ENCODE measurements at regions not wholly inside any gene's neighbourhood (a gene's known extent, or its start where the extent isn't known, plus 50 kb on each side); places are given as distances from the start of the nearest gene placed in this dataset.
"Not testable (repeated sequence)": the region's sequence is repeated elsewhere in the genome, so short reads cannot be mapped to it uniquely, and the experiment has no call there.

GRCh38 chr10:44747593-44748172 lies 163.5 kb upstream of the TMEM72 start:
- Histone ChIP-seq H3K27ac (no peak overlapping the region), H3K9me3 (peaks cover 0 to 15% (median 8%) of the 10 kb centered on the region in 8 donors), H3K4me3 (no peak overlapping the region), H3K4me1 (no peaks in the 10 kb centered on the region), H3K27me3 (replicated peaks in 1 of 7) (peaks cover 0 to 5% (median 0%) of the 10 kb centered on the region in 7 donors), H3K36me3 (no peaks in the 10 kb centered on the region)
- no peak for DNase-seq
- TF ChIP-seq POLR2AphosphoS5 (IDR thresholded peaks at IDR 0.05) (no peak), CTCF (IDR thresholded peaks at IDR 0.05 in 8 of 11, conservative IDR thresholded peaks at IDR 0.05 in 3 of 11) (no peak), POLR2A (IDR thresholded peaks at IDR 0.05) (no peak)
- 79 to 92% (median 88%) methylated on average over 9 of the region's 9 CpGs for WGBS, 5 donors
- intact Hi-C loops (cut with DNase I; ENCODE audit: low total_unique reads) = no loop called here

- 80 to 91% (median 85%) methylated on average over 8 of the region's 8 CpGs for WGBS, 5 donors
Observed at GRCh38 chr10:44749151-44749550, 162.0 kb upstream of the TMEM72 start.

DNA sequence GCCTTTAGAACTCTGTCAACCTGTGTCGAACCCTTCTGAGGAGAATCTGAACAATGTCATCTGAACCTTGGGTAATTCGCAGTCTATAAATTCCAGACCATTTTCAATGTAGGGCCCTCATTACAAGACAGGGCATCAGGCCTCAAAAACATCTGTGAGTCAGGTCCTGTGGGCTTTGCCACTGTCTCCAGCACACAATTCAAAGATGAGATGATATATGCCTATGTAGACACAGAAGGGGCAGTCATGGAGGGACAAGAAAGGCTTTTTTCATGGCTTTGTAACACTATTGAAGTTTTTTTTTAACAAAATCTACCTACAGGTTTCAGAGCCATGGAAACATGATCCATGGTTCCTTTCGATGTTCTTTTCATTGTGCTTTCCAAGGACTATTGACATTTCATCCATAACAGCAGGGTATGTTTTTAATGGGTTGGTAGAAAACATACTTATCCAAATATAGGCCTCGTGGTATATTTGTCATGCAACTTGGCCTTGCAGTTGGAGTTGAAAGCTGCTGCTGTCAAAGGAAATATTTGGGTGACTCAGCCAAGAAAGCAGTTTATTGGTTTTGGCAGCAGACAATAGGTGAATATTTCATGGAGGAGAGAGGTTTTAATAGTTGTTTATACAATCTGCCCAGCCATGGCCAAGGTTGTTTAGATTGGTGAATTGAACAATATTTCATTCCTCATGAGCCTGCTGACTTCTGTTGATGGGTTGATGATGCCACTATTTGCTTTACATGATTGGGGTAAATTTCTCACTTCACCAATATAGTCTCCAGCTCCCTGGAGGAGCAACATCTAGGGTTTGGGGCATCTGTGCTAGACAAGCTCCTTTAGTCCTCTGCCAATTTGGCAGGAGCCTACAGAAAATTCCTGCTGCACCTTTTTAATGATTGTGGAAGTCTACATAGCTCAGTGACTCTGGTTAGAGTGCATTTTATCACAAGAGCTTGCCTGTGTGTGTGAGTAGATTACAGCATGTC lies 158.4 kb upstream of the TMEM72 start:
- no peaks in the 10 kb centered on the region for H3K27me3 ChIP-seq (replicated peaks in 1 of 7)
- peaks cover 0 to 10% (median 7%) of the 10 kb centered on the region in 8 donors for H3K9me3 ChIP-seq
- 73 to 86% (median 82%) methylated on average over 4 of the region's 4 CpGs for WGBS, 5 donors
- H3K4me1 ChIP-seq = no peaks in the 10 kb centered on the region
- H3K4me3 ChIP-seq = no peak overlapping the region
- DNase-seq = no peak
- no peaks in the 10 kb centered on the region for H3K36me3 ChIP-seq
- no peak overlapping the region for H3K27ac ChIP-seq
- TF ChIP-seq CTCF (IDR thresholded peaks at IDR 0.05 in 8 of 11, conservative IDR thresholded peaks at IDR 0.05 in 3 of 11) (no peak), POLR2A (IDR thresholded peaks at IDR 0.05) (no peak), POLR2AphosphoS5 (IDR thresholded peaks at IDR 0.05) (no peak)
- intact Hi-C loops (cut with DNase I; ENCODE audit: low total_unique reads) = no loop called here

More at GRCh38 chr10:44749151-44749550, 162.0 kb upstream of the TMEM72 start:
- Histone ChIP-seq H3K9me3 (peaks cover 0 to 15% (median 8%) of the 10 kb centered on the region in 8 donors), H3K27ac (no peak overlapping the region), H3K4me3 (no peak overlapping the region), H3K36me3 (no peaks in the 10 kb centered on the region), H3K27me3 (replicated peaks in 1 of 7) (no peaks in the 10 kb centered on the region), H3K4me1 (no peaks in the 10 kb centered on the region)
- intact Hi-C loops (cut with DNase I; ENCODE audit: low total_unique reads) = no loop called here
- DNase-seq = no peak
- TF ChIP-seq POLR2A (IDR thresholded peaks at IDR 0.05) (no peak), POLR2AphosphoS5 (IDR thresholded peaks at IDR 0.05) (no peak)

DNA sequence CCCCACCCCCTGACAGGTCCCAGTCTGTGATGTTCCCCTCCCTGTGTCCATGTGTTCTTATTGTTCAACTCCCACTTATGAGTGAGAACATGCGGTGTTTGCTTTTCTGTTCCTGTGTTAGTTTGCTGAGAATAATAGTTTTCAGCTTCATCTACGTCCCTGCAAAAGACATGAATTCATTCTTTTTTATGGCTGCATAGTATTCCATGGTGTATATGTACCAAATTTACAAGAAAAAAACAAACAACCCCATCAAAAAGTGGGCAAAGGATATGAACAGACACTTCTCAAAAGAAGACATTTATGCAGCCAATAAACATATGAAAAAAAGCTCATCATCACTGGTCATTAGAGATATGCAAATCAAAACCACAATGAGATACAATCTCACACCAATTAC lies 156.8 kb upstream of the TMEM72 start:
- WGBS, 5 donors = 86 to 93% (median 90%) methylated on average over 2 of the region's 2 CpGs
- H3K9me3 ChIP-seq; DNase-seq; H3K4me3 ChIP-seq; H3K27ac ChIP-seq; intact Hi-C loops (cut with DNase I; ENCODE audit: low total_unique reads); H3K27me3 ChIP-seq (replicated peaks in 1 of 7); H3K4me1 ChIP-seq; H3K36me3 ChIP-seq: not testable (repeated sequence)

GRCh38 chr10:44755481-44755880 lies 155.7 kb upstream of the TMEM72 start:
- intact Hi-C loops (cut with DNase I; ENCODE audit: low total_unique reads) = no loop called here
- no peak for DNase-seq
- no peaks in the 10 kb centered on the region for H3K27me3 ChIP-seq (replicated peaks in 1 of 7)
- H3K4me1 ChIP-seq = no peaks in the 10 kb centered on the region
- no peaks in the 10 kb centered on the region for H3K36me3 ChIP-seq
- H3K9me3 ChIP-seq = no peaks in the 10 kb centered on the region
- no peak overlapping the region for H3K27ac ChIP-seq
- 84 to 88% (median 86%) methylated on average over 4 of the region's 4 CpGs for WGBS, 5 donors
- no peak overlapping the region for H3K4me3 ChIP-seq
- TF ChIP-seq POLR2AphosphoS5 (IDR thresholded peaks at IDR 0.05) (no peak), POLR2A (IDR thresholded peaks at IDR 0.05) (no peak), CTCF (IDR thresholded peaks at IDR 0.05 in 8 of 11, conservative IDR thresholded peaks at IDR 0.05 in 3 of 11) (no peak)

Measured in spleen (tissue), 11 donors.